Spleen (tissue), 11 donors: ENCODE measurements at regions not wholly inside any gene's neighbourhood (a gene's known extent, or its start where the extent isn't known, plus 50 kb on each side); places are given as distances from the start of the nearest gene placed in this dataset.

Experiments used
- DNase-seq: peaks from one replicate; pipeline ENCODE4 v3.0.0-alpha.2; 2020
- H3K27ac ChIP-seq, 8 donors: fragments of 200-600 bp; sonication (generic) in 7 of 8; 1 replicate in 4 of 8; 2 replicates in 4 of 8; pipeline versions ENCODE4 v1.5.0 to v1.8.0; 2016 to 2021; ENCODE audit warnings: inconsistent platforms in 4 of 8, mild to moderate bottlenecking in 4 of 8, moderate library complexity in 1 of 8
- H3K27me3 ChIP-seq, 7 donors: fragments of 200-600 bp; sonication (generic) in 6 of 7; replicated peaks in 1 of 7; 1 replicate in 4 of 7; 2 replicates in 3 of 7; pipeline versions ENCODE4 v1.5.0 to v1.8.0; 2016 to 2021; ENCODE audit warnings: inconsistent platforms in 3 of 7, mild to moderate bottlenecking in 1 of 7
- H3K36me3 ChIP-seq, 6 donors: fragments of 200-600 bp; sonication (generic) in 5 of 6; 1 replicate in 4 of 6; 2 replicates in 2 of 6; pipeline versions ENCODE4 v1.5.0 to v1.8.0; 2016 to 2021; ENCODE audit warnings: inconsistent platforms in 2 of 6
- H3K4me1 ChIP-seq, 6 donors: fragments of 200-600 bp; sonication (generic) in 5 of 6; 1 replicate in 3 of 6; 2 replicates in 3 of 6; pipeline versions ENCODE4 v1.5.0 to v1.8.0; 2016 to 2021; ENCODE audit warnings: inconsistent platforms in 3 of 6
- H3K4me3 ChIP-seq, 8 donors: fragments of 200-600 bp; sonication (generic) in 7 of 8; 1 replicate in 4 of 8; 2 replicates in 4 of 8; pipeline versions ENCODE4 v1.5.0 to v1.8.0; 2016 to 2021; ENCODE audit warnings: inconsistent platforms in 4 of 8, mild to moderate bottlenecking in 4 of 8, moderate library complexity in 2 of 8
- H3K9me3 ChIP-seq, 8 donors: fragments of 200-600 bp; sonication (generic) in 7 of 8; 1 replicate in 4 of 8; 2 replicates in 4 of 8; pipeline versions ENCODE4 v1.5.0 to v1.8.0; 2016 to 2021; ENCODE audit warnings: inconsistent platforms in 4 of 8
- CTCF ChIP-seq, 11 experiments: fragments of 200-600 bp in 7 of 11; fragments of 450-650 bp in 4 of 11; sonication (generic) in 4 of 11; IDR thresholded peaks in 8 of 11; conservative IDR thresholded peaks in 3 of 11; 1 replicate in 7 of 11; 2 replicates in 4 of 11; pipeline versions ENCODE4 v1.4.0 to v1.8.0; 2016 to 2021; ENCODE audit warnings: antibody characterized with exemption in 11 of 11, inconsistent platforms in 4 of 11, mild to moderate bottlenecking in 1 of 11
- POLR2A ChIP-seq, 3 donors: fragments of 450-650 bp; IDR thresholded peaks; one replicate each; pipeline ENCODE4 v1.5.1; 2017; ENCODE audit warnings: antibody characterized with exemption in 3 of 3, mild to moderate bottlenecking in 1 of 3
- POLR2AphosphoS5 ChIP-seq, 3 donors: sonication (generic); formaldehyde crosslinking; IDR thresholded peaks; one replicate each; pipeline ENCODE4 v1.5.1; 2017; ENCODE audit warnings: antibody characterized with exemption in 3 of 3
- WGBS, 5 donors: extraction: QIAGEN DNeasy Blood & Tissue Kit in 3 of 5; methylation state at CpG; one replicate each; pipeline versions ENCODE4 v1.1.5 to v1.1.7; 2013 to 2018; 5-methylcytosine and 5-hydroxymethylcytosine counted together
- intact Hi-C: fragments of 100-400 bp; cut with DNase I; formaldehyde crosslinking; loops from one replicate; pipeline ENCODE4 v1.15.0; 2023; ENCODE audit warnings: low total_unique reads
- donor health status: healthy with polysubstance abuse.
- donor health status: DM: no; HTN: no; CAD: no; lungs with moderate emphysema.
- donor health status: DM: no; HTN: no; CAD: no.
- donor health status: Bipolar disorder and iron deficiency.
- donor health status: healthy.
- donor health status: DM: no; HTN: no; CAD: no.
- donor health status: DM: yes; HTN: yes; CAD: no.

- intact Hi-C loops, result no loop called here
- H3K4me3 ChIP-seq, result no peak overlapping the region
- WGBS, 5 donors, result 86 to 97% (median 93%) methylated on average over 11 to 13 of the region's 13 CpGs
- no peaks in the 10 kb centered on the region for H3K9me3 ChIP-seq
- H3K4me1 ChIP-seq, result peaks cover 0 to 3% (median 0%) of the 10 kb centered on the region in 6 donors
- no peak overlapping the region for H3K27ac ChIP-seq
- no peak for TF ChIP-seq POLR2A (IDR thresholded peaks at IDR 0.05)
- TF ChIP-seq POLR2AphosphoS5 (IDR thresholded peaks at IDR 0.05), result no peak
- no peak for TF ChIP-seq CTCF (IDR thresholded peaks at IDR 0.05 in 8 of 11, conservative IDR thresholded peaks at IDR 0.05 in 3 of 11)
- peak; percentile 64 for DNase-seq
- no peaks in the 10 kb centered on the region for H3K27me3 ChIP-seq
- no peaks in the 10 kb centered on the region for H3K36me3 ChIP-seq
These were observed 92.0 kb upstream of the RET start for GRCh38 chr10:42984761-42985325.

- H3K4me1 ChIP-seq, result peaks cover 0 to 3% (median 0%) of the 10 kb centered on the region in 6 donors
- H3K4me3 ChIP-seq, result no peak overlapping the region
- no peaks in the 10 kb centered on the region for H3K9me3 ChIP-seq
- H3K36me3 ChIP-seq, result no peaks in the 10 kb centered on the region
- TF ChIP-seq POLR2AphosphoS5 (IDR thresholded peaks at IDR 0.05) (no peak), CTCF (IDR thresholded peaks at IDR 0.05 in 8 of 11, conservative IDR thresholded peaks at IDR 0.05 in 3 of 11) (no peak), POLR2A (IDR thresholded peaks at IDR 0.05) (no peak)
- intact Hi-C loops, result no loop called here
- no peak overlapping the region for H3K27ac ChIP-seq
- DNase-seq, result peak; percentile 61
- H3K27me3 ChIP-seq, result no peaks in the 10 kb centered on the region
- 77 to 92% (median 86%) methylated on average over 11 of the region's 11 CpGs for WGBS, 5 donors
These were observed 91.2 kb upstream of the RET start for GRCh38 chr10:42985436-42986316.

- WGBS, 5 donors, result 71 to 83% (median 79%) methylated on average over 4 of the region's 4 CpGs
- intact Hi-C loops, result no loop called here
- Histone ChIP-seq H3K27ac (no peak overlapping the region), H3K4me1 (peaks cover 0 to 3% (median 0%) of the 10 kb centered on the region in 6 donors), H3K36me3 (no peaks in the 10 kb centered on the region), H3K4me3 (no peak overlapping the region), H3K9me3 (no peaks in the 10 kb centered on the region), H3K27me3 (no peaks in the 10 kb centered on the region)
- TF ChIP-seq POLR2AphosphoS5 (IDR thresholded peaks at IDR 0.05) (no peak), CTCF (IDR thresholded peaks at IDR 0.05 in 8 of 11, conservative IDR thresholded peaks at IDR 0.05 in 3 of 11) (no peak), POLR2A (IDR thresholded peaks at IDR 0.05) (no peak)
- DNase-seq, result no peak
These were observed 90.2 kb upstream of the RET start for GRCh38 chr10:42986633-42987032.

- DNase-seq, result peak; percentile 47
- TF ChIP-seq POLR2A (IDR thresholded peaks at IDR 0.05), result no peak
- no peak for TF ChIP-seq CTCF (IDR thresholded peaks at IDR 0.05 in 8 of 11, conservative IDR thresholded peaks at IDR 0.05 in 3 of 11)
- no peak for TF ChIP-seq POLR2AphosphoS5 (IDR thresholded peaks at IDR 0.05)
- H3K36me3 ChIP-seq, result no peaks in the 10 kb centered on the region
- 38 to 55% (median 53%) methylated on average over 7 to 8 of the region's 8 CpGs for WGBS, 5 donors
- H3K27me3 ChIP-seq, result no peaks in the 10 kb centered on the region
- peaks cover 0 to 3% (median 0%) of the 10 kb centered on the region in 6 donors for H3K4me1 ChIP-seq
- H3K4me3 ChIP-seq, result no peak overlapping the region
- H3K27ac ChIP-seq, result no peak overlapping the region
- intact Hi-C loops, result no loop called here
- no peaks in the 10 kb centered on the region for H3K9me3 ChIP-seq
These were observed 89.7 kb upstream of the RET start for GRCh38 chr10:42987121-42987541.
